ENCODE measurements at regions not wholly inside any gene's neighbourhood (a gene's known extent, or its start where the extent isn't known, plus 50 kb on each side); places are given as distances from the start of the nearest gene placed in this dataset.

DNA sequence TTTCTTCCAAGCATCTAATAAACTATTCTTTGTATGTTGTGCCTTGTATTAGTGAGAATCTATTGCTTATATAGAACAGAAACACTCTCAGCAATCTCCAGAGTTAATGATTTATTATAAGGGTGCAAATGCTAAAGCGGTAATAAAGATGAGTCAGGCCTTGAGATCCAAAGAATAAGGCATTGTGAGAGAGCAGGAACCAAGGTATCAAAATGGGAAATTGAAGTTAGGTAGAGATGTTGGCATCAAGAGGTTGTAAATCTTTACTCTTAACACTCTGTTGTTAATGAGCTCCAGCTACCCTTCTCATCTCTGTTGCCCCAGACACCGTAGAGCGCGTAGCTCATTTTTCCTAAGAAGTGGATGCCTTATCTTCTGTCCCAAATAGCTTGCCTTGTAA lies 375.2 kb downstream of the ARL4A start:
- Histone ChIP-seq H3K4me3 (no peak overlapping the region), H3K27ac (no peak overlapping the region), H3K27me3 (ENCODE audit: insufficient read depth in 3 of 3, low read length in 2 of 3) (no peaks in the 10 kb centered on the region), H3K9me3 (no peaks in the 10 kb centered on the region), H3K4me1 (no peaks in the 10 kb centered on the region), H3K36me3 (ENCODE audit: insufficient read depth in 1 of 2, low read depth in 1 of 2) (no peaks in the 10 kb centered on the region)
- DNase-seq (no peak), ATAC-seq (no peak)
- TF ChIP-seq CTCF (IDR thresholded peaks at IDR 0.05) = no peak
- 92 to 97% (median 96%) methylated on average over 4 of the region's 4 CpGs for WGBS, 3 donors
- intact Hi-C loops (cut with DNase I) = no loop called here

DNA sequence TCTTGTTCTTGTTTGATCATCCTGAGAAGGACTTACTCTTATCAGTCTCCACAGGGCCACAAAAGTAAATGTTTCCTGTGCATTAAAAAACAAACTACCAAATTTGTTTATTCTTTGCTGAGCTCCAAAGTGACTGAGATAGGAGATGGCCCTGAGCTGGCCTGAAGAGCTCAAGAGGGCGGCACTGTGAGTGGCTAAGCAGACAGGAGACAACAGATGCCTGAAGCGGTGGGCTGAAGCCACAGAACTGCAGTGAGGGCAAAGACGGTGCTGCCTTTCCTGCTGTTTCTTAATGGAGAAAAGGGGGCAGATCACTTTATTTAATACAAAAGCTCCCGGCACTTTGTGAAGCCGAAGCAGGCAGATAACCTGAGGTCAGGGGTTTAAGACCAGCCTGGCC lies 379.6 kb downstream of the ARL4A start:
- Histone ChIP-seq H3K4me3 (no peak overlapping the region), H3K9me3 (no peaks in the 10 kb centered on the region), H3K4me1 (no peaks in the 10 kb centered on the region), H3K27ac (no peak overlapping the region), H3K27me3 (ENCODE audit: insufficient read depth in 3 of 3, low read length in 2 of 3) (no peaks in the 10 kb centered on the region), H3K36me3 (ENCODE audit: insufficient read depth in 1 of 2, low read depth in 1 of 2) (no peaks in the 10 kb centered on the region)
- intact Hi-C loops (cut with DNase I) = no loop called here
- TF ChIP-seq CTCF (IDR thresholded peaks at IDR 0.05) = no peak
- ATAC-seq = no peak
- DNase-seq = no peak
- WGBS, 3 donors = 83 to 87% (median 86%) methylated on average over 5 of the region's 5 CpGs

GRCh38 chr7:13068032-13068431 lies 380.6 kb downstream of the ARL4A start:
- ATAC-seq (no peak), DNase-seq (no peak)
- H3K4me1 ChIP-seq = no peaks in the 10 kb centered on the region
- H3K36me3 ChIP-seq (ENCODE audit: insufficient read depth in 1 of 2, low read depth in 1 of 2) = no peaks in the 10 kb centered on the region
- H3K27ac ChIP-seq = no peak overlapping the region
- no peak overlapping the region for H3K4me3 ChIP-seq
- intact Hi-C loops (cut with DNase I) = no loop called here
- H3K27me3 ChIP-seq (ENCODE audit: insufficient read depth in 3 of 3, low read length in 2 of 3) = no peaks in the 10 kb centered on the region
- no peak for TF ChIP-seq CTCF (IDR thresholded peaks at IDR 0.05)
- 88 to 93% (median 90%) methylated on average over 2 of the region's 2 CpGs for WGBS, 3 donors
- no peaks in the 10 kb centered on the region for H3K9me3 ChIP-seq

DNA sequence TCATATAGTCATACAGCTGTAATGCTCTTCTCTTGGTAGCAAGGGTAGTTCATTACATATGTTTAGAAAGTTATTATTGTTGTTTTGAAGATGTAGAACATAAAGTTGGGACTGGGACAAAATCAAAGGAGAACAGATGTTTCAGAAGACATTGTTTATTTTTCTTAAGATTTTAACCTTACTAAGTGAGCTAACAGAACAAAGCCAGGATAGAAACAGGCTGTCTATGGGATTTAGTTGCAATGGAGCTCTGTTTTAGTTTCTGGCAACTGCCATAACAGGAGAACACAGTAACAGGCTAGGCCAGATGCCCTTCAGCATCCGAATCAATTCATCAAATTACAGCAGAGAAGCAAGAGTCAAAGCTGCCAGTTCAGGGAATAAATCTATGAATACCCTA lies 382.4 kb downstream of the ARL4A start:
- no peaks in the 10 kb centered on the region for H3K4me1 ChIP-seq
- no peak overlapping the region for H3K27ac ChIP-seq
- no peaks in the 10 kb centered on the region for H3K27me3 ChIP-seq (ENCODE audit: insufficient read depth in 3 of 3, low read length in 2 of 3)
- no peak for TF ChIP-seq CTCF (IDR thresholded peaks at IDR 0.05)
- no peaks in the 10 kb centered on the region for H3K9me3 ChIP-seq
- H3K4me3 ChIP-seq = no peak overlapping the region
- ATAC-seq = no peak
- 51 to 63% (median 53%) methylated on average over 1 of the region's 1 CpG for WGBS, 3 donors
- intact Hi-C loops (cut with DNase I) = no loop called here
- no peaks in the 10 kb centered on the region for H3K36me3 ChIP-seq (ENCODE audit: insufficient read depth in 1 of 2, low read depth in 1 of 2)
- no peak for DNase-seq

DNA sequence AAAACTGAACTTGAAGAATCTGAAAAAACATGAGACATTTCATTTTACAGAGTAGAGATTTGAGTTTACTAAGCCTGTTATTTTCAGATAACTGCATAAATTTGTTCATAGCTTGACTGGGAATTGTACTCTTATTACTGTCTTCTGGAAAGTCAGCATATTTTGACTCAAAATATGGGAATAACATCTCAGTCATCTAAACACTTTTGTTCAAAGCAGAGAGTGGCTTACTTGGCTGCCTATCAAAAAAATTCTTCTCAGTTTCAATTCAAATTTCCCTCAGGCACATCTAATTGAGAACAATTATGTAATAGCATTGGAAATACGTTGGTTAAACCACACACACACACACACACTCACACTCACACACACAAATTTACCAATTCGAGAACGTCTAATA lies 384.6 kb downstream of the ARL4A start:
- DNase-seq (no peak), ATAC-seq (no peak)
- TF ChIP-seq CTCF (IDR thresholded peaks at IDR 0.05) = no peak
- no peaks in the 10 kb centered on the region for H3K36me3 ChIP-seq (ENCODE audit: insufficient read depth in 1 of 2, low read depth in 1 of 2)
- H3K9me3 ChIP-seq = no peaks in the 10 kb centered on the region
- no peak overlapping the region for H3K27ac ChIP-seq
- no peaks in the 10 kb centered on the region for H3K27me3 ChIP-seq (ENCODE audit: insufficient read depth in 3 of 3, low read length in 2 of 3)
- intact Hi-C loops (cut with DNase I) = no loop called here
- 33 to 58% (median 34%) methylated on average over 3 of the region's 3 CpGs for WGBS, 3 donors
- H3K4me1 ChIP-seq = no peaks in the 10 kb centered on the region
- H3K4me3 ChIP-seq = no peak overlapping the region

Measured in psoas muscle (tissue), 7 donors.